HepG2 (cell line): ENCODE measurements at regions not wholly inside any gene's neighbourhood (a gene's known extent, or its start where the extent isn't known, plus 50 kb on each side); places are given as distances from the start of the nearest gene placed in this dataset.

Experiments used
- CBFB ChIP-seq: sonication (generic); formaldehyde crosslinking; IDR thresholded peaks from 2 replicates; pipeline ENCODE4 v1.4.0; 2020; ENCODE audit warnings: missing genetic modification reagents
- DBP ChIP-seq: sonication (generic); formaldehyde crosslinking; IDR thresholded peaks from 2 replicates; pipeline ENCODE4 v1.4.0; 2020; ENCODE audit warnings: missing genetic modification reagents; ENCODE audit errors: not compliant biosample characterization
- EP300 ChIP-seq, 3 experiments: sonication (generic) in 1 of 3; formaldehyde crosslinking in 1 of 3; IDR thresholded peaks; 2 replicates each; pipeline versions ENCODE4 v1.5.1 to v1.6.1; 2011 to 2020; ENCODE audit warnings: low read depth in 2 of 3, low read length in 2 of 3, borderline replicate concordance in 1 of 3, improper control_type of control experiment in 1 of 3, mild to moderate bottlenecking in 1 of 3, missing genetic modification reagents in 1 of 3, moderate library complexity in 1 of 3
- EZH2 ChIP-seq: conservative IDR thresholded peaks from 2 replicates; pipeline ENCODE4 v1.6.1; 2012; ENCODE audit warnings: mild to moderate bottlenecking, low read depth, low read length, moderate library complexity
- FOXK1 ChIP-seq: sonication (generic); formaldehyde crosslinking; IDR thresholded peaks from 2 replicates; pipeline ENCODE4 v1.4.0; 2020; ENCODE audit warnings: low read depth, missing genetic modification reagents, borderline replicate concordance
- GTF2F1 ChIP-seq: fragments of 150-350 bp; IDR thresholded peaks from 2 replicates; pipeline ENCODE4 v1.6.1; 2014; ENCODE audit warnings: low read length
- NFYB ChIP-seq: sonication (generic); formaldehyde crosslinking; IDR thresholded peaks from 2 replicates; pipeline ENCODE4 v1.4.0; 2020; ENCODE audit warnings: missing genetic modification reagents
- RFX5 ChIP-seq: IDR thresholded peaks from 2 replicates; pipeline ENCODE4 v1.6.1; 2011; ENCODE audit warnings: low read depth, low read length, improper control_type of control experiment
- TAF1 ChIP-seq: sonication (generic); formaldehyde crosslinking; IDR thresholded peaks from 2 replicates; pipeline ENCODE4 v1.4.0; 2020; ENCODE audit warnings: missing genetic modification reagents
- TARDBP ChIP-seq: sonication (generic); formaldehyde crosslinking; IDR thresholded peaks from 2 replicates; pipeline ENCODE4 v1.8.0; 2022; ENCODE audit warnings: mild to moderate bottlenecking, missing genetic modification reagents
- XRCC5 ChIP-seq: fragments of 200-400 bp; formaldehyde crosslinking; optimal IDR thresholded peaks from 2 replicates; pipeline ENCODE3; 2017; ENCODE audit warnings: mild to moderate bottlenecking, low read length
- ZNF124 ChIP-seq: sonication (generic); formaldehyde crosslinking; IDR thresholded peaks from 2 replicates; pipeline ENCODE4 v1.4.0; 2020; ENCODE audit warnings: missing genetic modification reagents
- ZNF781 ChIP-seq: sonication (generic); formaldehyde crosslinking; IDR thresholded peaks from 2 replicates; pipeline ENCODE4 v1.5.1; 2020; ENCODE audit warnings: borderline replicate concordance, mild to moderate bottlenecking, missing genetic modification reagents; ENCODE audit errors: not compliant biosample characterization

DNA sequence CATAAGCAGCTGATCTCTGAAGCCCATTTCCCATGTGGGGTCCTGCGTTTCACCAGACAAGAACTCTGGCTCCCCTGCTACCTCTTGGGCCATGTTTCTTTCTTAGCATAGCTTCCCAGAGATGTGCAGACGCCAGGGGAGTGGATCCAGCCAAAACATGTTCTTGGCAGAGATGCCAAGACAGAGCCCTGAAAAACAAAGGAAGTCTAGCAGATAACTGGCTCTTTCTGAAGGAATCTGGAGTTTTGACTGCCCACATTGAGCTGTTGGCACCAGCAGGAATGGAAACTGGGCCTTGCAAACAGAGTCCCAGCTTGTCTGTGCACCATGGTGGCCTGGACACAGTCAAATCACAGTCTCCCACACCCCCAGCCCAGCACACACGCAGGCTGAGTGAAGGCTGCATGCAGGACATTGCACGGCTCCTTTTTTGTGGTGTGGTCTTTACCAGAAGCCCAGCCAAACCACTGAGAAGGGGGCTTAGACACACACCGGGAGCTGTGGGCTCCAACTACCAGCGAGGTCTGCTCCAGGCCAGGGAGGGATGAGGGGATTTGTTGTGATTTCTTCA is 114.7 kb downstream of the SNX18 start:
- TF ChIP-seq DBP (CRISPR knock-in tag) (no peak), GTF2F1 (no peak), EP300 (IDR thresholded peaks at IDR 0.05; ENCODE audit: low read depth in 2 of 2, low read length in 2 of 2) (no peak), EP300 (CRISPR knock-in tag; IDR thresholded peaks at IDR 0.05; ENCODE audit: borderline replicate concordance) (no peak), RFX5 (no peak), TAF1 (CRISPR knock-in tag) (no peak), FOXK1 (no peak), CBFB (CRISPR knock-in tag) (no peak), NFYB (CRISPR knock-in tag) (no peak), ZNF124 (no peak), ZNF781 (CRISPR knock-in tag) (no peak), XRCC5 (no peak), EZH2 (no peak), TARDBP (CRISPR knock-in tag) (no peak)
